GM12878 (cell line): ENCODE measurements at regions not wholly inside any gene's neighbourhood (a gene's known extent, or its start where the extent isn't known, plus 50 kb on each side); places are given as distances from the start of the nearest gene placed in this dataset.

Source experiments
- ATAC-seq: fragments of 200-7000 bp; cut with Tn5 transposase; 3 replicates; pipeline ENCODE4 v1.9.1; 2020; ENCODE audit warnings: mild to moderate bottlenecking, moderate library complexity
- BruUV-seq: library from RNA; stranded (reverse); fragments of 400-500 nt; replicated peaks from 2 replicates; lab custom pipeline; 2021; lab: Mats Ljungman, UMichigan
- CTCF ChIA-PET: fragments of 300-600 bp; sonication (Branson Sonifier 250); formaldehyde crosslinking; extraction: SDS; loops from one replicate; lab custom pipeline; 2021; ENCODE audit warnings: inconsistent platforms; lab: Yijun Ruan, JAX
- POLR2A ChIA-PET: fragments of 350-600 bp; formaldehyde crosslinking; extraction: SDS; loops from one replicate; lab custom pipeline; 2021; ENCODE audit warnings: inconsistent platforms; lab: Charles Lee
- RAD21 ChIA-PET: fragments of 300-600 bp; sonication (Branson Sonifier 250); formaldehyde crosslinking; loops from one replicate; lab custom pipeline; 2023; ENCODE audit warnings: antibody characterized with exemption; ENCODE audit not compliant: unreplicated experiment; lab: Charles Lee
- SMC1A ChIA-PET: fragments of 300-600 bp; sonication (Branson Sonifier 250); formaldehyde crosslinking; loops from one replicate; lab custom pipeline; 2023; ENCODE audit not compliant: unreplicated experiment, uncharacterized antibody; lab: Charles Lee
- DNase-seq: peaks from one replicate; pipeline ENCODE4 v3.0.0-alpha.2; 2011; ENCODE audit warnings: low read depth, low spot score
- FAIRE-seq: peaks from 3 replicates; lab custom pipeline; 2011; peaks lifted over from hg19 to GRCh38; lab: Jason Lieb, UNC
- H2AFZ ChIP-seq: 2 replicates; pipeline ENCODE4 v1.6.0; 2011; ENCODE audit warnings: low read depth, low read length, control low read depth; ENCODE audit not compliant: control insufficient read depth
- H3K27ac ChIP-seq: 2 replicates; pipeline ENCODE4 v1.5.1; 2011; ENCODE audit warnings: control low read depth; ENCODE audit not compliant: control insufficient read depth, insufficient read depth
- H3K27me3 ChIP-seq, 2 experiments: replicated peaks in 1 of 2; 2 replicates each; pipeline versions ENCODE4 v1.6.0 to v1.6.1; 2011; ENCODE audit warnings: low read length in 1 of 2; ENCODE audit not compliant: control insufficient read depth in 2 of 2, insufficient read depth in 2 of 2
- H3K36me3 ChIP-seq, 2 experiments: 2 replicates each; pipeline ENCODE4 v1.5.1; 2011; ENCODE audit warnings: low read length in 1 of 2; ENCODE audit not compliant: control insufficient read depth in 2 of 2, insufficient read depth in 2 of 2
- H3K4me1 ChIP-seq: 2 replicates; pipeline ENCODE4 v1.6.1; 2011; ENCODE audit warnings: mild to moderate bottlenecking, low read length, moderate library complexity, mixed read lengths; ENCODE audit not compliant: control insufficient read depth, insufficient read depth
- H3K4me2 ChIP-seq: 2 replicates; pipeline ENCODE4 v1.6.0; 2011; ENCODE audit warnings: control low read depth; ENCODE audit not compliant: control insufficient read depth, insufficient read depth
- H3K4me3 ChIP-seq: fragments of 200-600 bp; sonication (generic); 2 replicates; pipeline ENCODE4 v1.5.1; 2016
- H3K79me2 ChIP-seq: 2 replicates; pipeline ENCODE4 v1.6.0; 2011; ENCODE audit warnings: low read length; ENCODE audit not compliant: control insufficient read depth, insufficient read depth
- H3K9ac ChIP-seq: 2 replicates; pipeline ENCODE4 v1.8.0; 2011; ENCODE audit warnings: low read length, control low read depth, mixed read lengths; ENCODE audit not compliant: control insufficient read depth, insufficient read depth
- H3K9me3 ChIP-seq: replicated peaks from 3 replicates; pipeline ENCODE4 v1.5.1; 2011; ENCODE audit warnings: mild to moderate bottlenecking, low read length; ENCODE audit not compliant: control insufficient read depth, insufficient read depth
- H4K20me1 ChIP-seq: 2 replicates; pipeline ENCODE4 v1.6.0; 2011; ENCODE audit not compliant: control insufficient read depth, insufficient read depth
- IRF4 ChIP-seq: IDR thresholded peaks from 2 replicates; pipeline ENCODE4 v1.6.1; 2011; ENCODE audit warnings: low read depth, low read length
- IRF5 ChIP-seq: fragments of 450-650 bp; IDR thresholded peaks from 2 replicates; pipeline ENCODE4 v1.6.1; 2017; ENCODE audit warnings: borderline replicate concordance
- JUND ChIP-seq: IDR thresholded peaks from 2 replicates; pipeline ENCODE4 v1.6.1; 2012; ENCODE audit warnings: low read depth, mild to moderate bottlenecking, low read length, improper control_type of control experiment, moderate library complexity
- KAT2A ChIP-seq: conservative IDR thresholded peaks from 2 replicates; pipeline ENCODE4 v1.6.1; 2011; ENCODE audit warnings: low read depth, low read length; ENCODE audit not compliant: control insufficient read depth
- MYC ChIP-seq: IDR thresholded peaks from 2 replicates; pipeline ENCODE4 v1.6.1; 2011; ENCODE audit warnings: mild to moderate bottlenecking, low read length, moderate library complexity, inconsistent platforms; ENCODE audit not compliant: insufficient read depth, insufficient replicate concordance, insufficient read length, severe bottlenecking
- NKRF ChIP-seq: fragments of 450-650 bp; conservative IDR thresholded peaks from 2 replicates; pipeline ENCODE4 v1.6.1; 2017; ENCODE audit warnings: mild to moderate bottlenecking, moderate library complexity
- NR2F1 ChIP-seq: fragments of 450-650 bp; conservative IDR thresholded peaks from 2 replicates; pipeline ENCODE4 v1.6.1; 2017; ENCODE audit warnings: mild to moderate bottlenecking
- PML ChIP-seq: IDR thresholded peaks from 2 replicates; pipeline ENCODE4 v1.6.1; 2012; ENCODE audit warnings: low read length, inconsistent platforms
- USF1 ChIP-seq: IDR thresholded peaks from 2 replicates; pipeline ENCODE4 v1.6.1; 2011; ENCODE audit warnings: borderline replicate concordance, low read depth, mild to moderate bottlenecking, moderate library complexity, mixed read lengths, low read length; ENCODE audit not compliant: insufficient read depth; ENCODE audit errors: extremely low read length
- WGBS: methylation state at CpG from one replicate; pipeline ENCODE4 v1.1.6; 2016; ENCODE audit warnings: low lambda C conversion rate; ENCODE audit not compliant: insufficient replicate concordance, insufficient coverage; ENCODE audit errors: missing lambda C conversion rate; 5-methylcytosine and 5-hydroxymethylcytosine counted together
- in situ Hi-C: fragments of 300-500 bp; cut with MboI; formaldehyde crosslinking; loops from 9 replicates; pipeline ENCODE4 v1.14.3; 2018; ENCODE audit warnings: mixed read lengths
- intact Hi-C: fragments of 100-400 bp; cut with micrococcal nuclease; formaldehyde crosslinking; loops from one replicate; pipeline ENCODE4 v1.14.2; 2022; ENCODE audit not compliant: unreplicated experiment

- 99% methylated on average over 5 of the region's 5 CpGs for WGBS
- Histone ChIP-seq H3K36me3 (peaks cover 1 to 6% of the 10 kb centered on the region in 2 experiments; a peak in 2 of 4 replicates), H2AFZ (no peak overlapping the region), H3K4me3 (no peak overlapping the region), H3K27me3 (no peaks in the 10 kb centered on the region), H3K9ac (no peak overlapping the region), H3K9me3 (no peaks in the 10 kb centered on the region; the same call in 2 of the 3 replicates), H4K20me1 (no peaks in the 10 kb centered on the region), H3K4me2 (no peak overlapping the region), H3K79me2 (no peaks in the 10 kb centered on the region), H3K27ac (no peak overlapping the region), H3K4me1 (peaks cover 18% of the 10 kb centered on the region)
- ChIA-PET RAD21 (interaction anchor here (1.0 to 2.2 kb wide), 4 partner anchors 20 to 153 kb away, joined by 3 to 8 read pairs (median 4); no protein-coding TSS in a partner anchor), CTCF (interaction anchor here (0.7 kb wide), 1 partner anchor 42 kb away, joined by 3 read pairs; no protein-coding TSS in a partner anchor), SMC1A (interaction anchor here (1.7 to 1.8 kb wide), 3 partner anchors 9 to 124 kb away, joined by 3 to 4 read pairs (median 4); no protein-coding TSS in a partner anchor), POLR2A (interaction anchor here (1.0 kb wide), 1 partner anchor 38 kb away, joined by 3 read pairs; no protein-coding TSS in a partner anchor)
- DNase-seq (no peak), FAIRE-seq (no peak), ATAC-seq (no peak)
- BruUV-seq, result no TSS peak
- intact Hi-C loops, result loop anchor here (5.0 to 10.0 kb wide), 2 partner anchors 209 to 526 kb away; no protein-coding TSS in a partner anchor
- no peak for TF ChIP-seq NR2F1
- no peak for TF ChIP-seq IRF4
- in situ Hi-C loops, result no loop called here
Measured at GRCh38 chrX:7263330-7263729, 115.4 kb upstream of the PUDP start.

GRCh38 chrX:7262551-7262950 lies 114.6 kb upstream of the PUDP start:
- Histone ChIP-seq H3K27ac (no peak overlapping the region), H3K27me3 (no peaks in the 10 kb centered on the region), H4K20me1 (no peaks in the 10 kb centered on the region), H3K9me3 (no peaks in the 10 kb centered on the region; the same call in 2 of the 3 replicates), H3K4me2 (no peak overlapping the region), H3K9ac (no peak overlapping the region), H3K4me3 (no peak overlapping the region), H3K36me3 (peaks cover 1 to 6% of the 10 kb centered on the region in 2 experiments; a peak in 2 of 4 replicates), H3K79me2 (no peaks in the 10 kb centered on the region), H3K4me1 (peaks cover 18% of the 10 kb centered on the region), H2AFZ (no peak overlapping the region)
- ATAC-seq, result no peak
- BruUV-seq, result no TSS peak
- ChIA-PET SMC1A (interaction anchor here (1.6 to 1.8 kb wide), 3 partner anchors 10 to 116 kb away, joined by 4 to 12 read pairs (median 4); no protein-coding TSS in a partner anchor), POLR2A (no interaction called here), RAD21 (interaction anchor here (1.0 to 1.9 kb wide), 4 partner anchors 20 to 118 kb away, joined by 3 to 5 read pairs (median 4); no protein-coding TSS in a partner anchor), CTCF (no interaction called here)
- in situ Hi-C loops, result no loop called here
- DNase-seq, result no peak
- intact Hi-C loops, result loop anchor here (5.0 to 10.0 kb wide), 2 partner anchors 208 to 525 kb away; no protein-coding TSS in a partner anchor
- FAIRE-seq, result no peak
- TF ChIP-seq NKRF (no peak), USF1 (no peak), PML (no peak), KAT2A (no peak), JUND (no peak), IRF5 (no peak), MYC (no peak)
